Lung (tissue), 11 donors: ENCODE measurements at regions not wholly inside any gene's neighbourhood (a gene's known extent, or its start where the extent isn't known, plus 50 kb on each side); places are given as distances from the start of the nearest gene placed in this dataset.

ENCODE experiments used
- ATAC-seq: fragments of 200-7000 bp; cut with Tn5 transposase; one replicate; pipeline ENCODE4 v1.9.1; 2020; ENCODE audit warnings: moderate number of reproducible peaks; ENCODE audit not compliant: insufficient read depth, low FRiP score
- DNase-seq, 3 donors: peaks; one replicate each; pipeline ENCODE4 v3.0.0-alpha.2; 2013 to 2017
- H3K27ac ChIP-seq, 2 donors: one replicate each; pipeline ENCODE4 v1.5.1; 2013; ENCODE audit warnings: mild to moderate bottlenecking in 2 of 2, moderate library complexity in 2 of 2, control low read depth in 1 of 2, inconsistent platforms in 1 of 2, low read depth in 1 of 2, low read length in 1 of 2
- H3K27me3 ChIP-seq, 3 donors: one replicate each; pipeline ENCODE4 v1.5.1; 2013; ENCODE audit warnings: low read length in 2 of 3; ENCODE audit not compliant: control insufficient read depth in 3 of 3, insufficient read depth in 3 of 3
- H3K36me3 ChIP-seq, 4 donors: one replicate each; pipeline ENCODE4 v1.5.1; 2013; ENCODE audit warnings: low read length in 4 of 4, mild to moderate bottlenecking in 1 of 4, moderate library complexity in 1 of 4; ENCODE audit not compliant: control insufficient read depth in 4 of 4, insufficient read depth in 4 of 4
- H3K4me1 ChIP-seq, 5 donors: one replicate each; pipeline ENCODE4 v1.5.1; 2013; ENCODE audit warnings: low read length in 5 of 5, mild to moderate bottlenecking in 2 of 5, moderate library complexity in 1 of 5; ENCODE audit not compliant: control insufficient read depth in 5 of 5, insufficient read depth in 5 of 5
- H3K4me3 ChIP-seq: one replicate; pipeline ENCODE4 v1.5.1; 2013; ENCODE audit warnings: mild to moderate bottlenecking, control low read depth, moderate library complexity
- H3K9ac ChIP-seq, 2 donors: one replicate each; pipeline ENCODE4 v1.5.1; 2013; ENCODE audit warnings: low read length in 2 of 2, control low read depth in 1 of 2; ENCODE audit not compliant: insufficient read depth in 1 of 2
- H3K9me3 ChIP-seq, 4 donors: one replicate each; pipeline ENCODE4 v1.5.1; 2013; ENCODE audit warnings: low read length in 3 of 4, mild to moderate bottlenecking in 1 of 4, moderate library complexity in 1 of 4; ENCODE audit not compliant: control insufficient read depth in 4 of 4, insufficient read depth in 3 of 4
- CTCF ChIP-seq: IDR thresholded peaks from 2 replicates; pipeline ENCODE4 v1.5.1; 2012; ENCODE audit warnings: mild to moderate bottlenecking; ENCODE audit errors: control extremely low read depth, extremely low read depth
- WGBS, 2 donors: extraction: QIAGEN DNeasy Blood & Tissue Kit; methylation state at CpG; one replicate each; pipeline ENCODE4 v1.1.7; 2013; 5-methylcytosine and 5-hydroxymethylcytosine counted together
- donor health status: control.
- donor health status: control.
- donor health status: Bipolar disorder and iron deficiency.
- donor health status: healthy.
- donor health status: DM: yes; HTN: yes; CAD: no.

- H3K27me3 ChIP-seq: no peaks in the 10 kb centered on the region
- H3K27ac ChIP-seq: no peak overlapping the region
- H3K4me1 ChIP-seq: peaks cover 0 to 6% (median 0%) of the 10 kb centered on the region in 5 donors
- no peak overlapping the region for H3K9ac ChIP-seq
- 44 to 50% methylated on average over 2 of the region's 2 CpGs for WGBS, 2 donors
- DNase-seq (no peak), ATAC-seq (no peak)
- TF ChIP-seq CTCF: no peak
- no peaks in the 10 kb centered on the region for H3K9me3 ChIP-seq
- no peaks in the 10 kb centered on the region for H3K36me3 ChIP-seq
- H3K4me3 ChIP-seq: no peak overlapping the region
Measured at GRCh38 chr5:167802755-167803431, 488.6 kb upstream of the WWC1 start.

- Histone ChIP-seq H3K4me3 (no peak overlapping the region), H3K36me3 (no peaks in the 10 kb centered on the region), H3K9ac (no peak overlapping the region), H3K9me3 (no peaks in the 10 kb centered on the region), H3K27me3 (no peaks in the 10 kb centered on the region), H3K27ac (no peak overlapping the region), H3K4me1 (no peaks in the 10 kb centered on the region)
- TF ChIP-seq CTCF: no peak
- DNase-seq (no peak), ATAC-seq (no peak)
- WGBS, 2 donors: 79 to 88% methylated on average over 7 of the region's 7 CpGs
Measured at GRCh38 chr5:167804512-167805220, 486.8 kb upstream of the WWC1 start.

DNA sequence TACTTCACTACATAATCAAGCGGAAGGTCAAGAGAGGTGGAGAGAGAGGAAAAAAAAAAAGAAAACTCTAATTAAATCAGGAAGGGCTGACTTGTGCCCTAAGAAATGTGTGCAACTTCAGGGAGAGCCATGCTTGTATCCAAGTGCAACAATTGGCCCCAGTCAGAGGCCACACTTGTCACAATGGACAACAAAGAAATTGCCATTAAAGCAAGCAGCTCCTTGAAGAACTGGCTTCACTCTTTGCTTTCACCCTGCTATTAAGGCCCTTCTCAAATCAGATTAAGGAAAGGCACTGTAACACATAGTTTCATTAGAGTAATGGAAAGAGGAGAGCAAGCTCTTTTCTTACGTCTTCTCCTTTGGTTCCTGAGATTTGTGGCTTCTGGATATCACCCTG, 480.9 kb upstream of the WWC1 start:
- no peak for TF ChIP-seq CTCF

More for the DNA sequence above, 480.9 kb upstream of the WWC1 start:
- H3K4me1 ChIP-seq: no peaks in the 10 kb centered on the region
- DNase-seq (no peak), ATAC-seq (no peak)
- 87 to 90% methylated on average over 2 of the region's 2 CpGs for WGBS, 2 donors
- H3K27ac ChIP-seq: no peak overlapping the region
- H3K27me3 ChIP-seq: no peaks in the 10 kb centered on the region
- H3K9me3 ChIP-seq: no peaks in the 10 kb centered on the region
- H3K4me3 ChIP-seq: no peak overlapping the region
- no peaks in the 10 kb centered on the region for H3K36me3 ChIP-seq
- H3K9ac ChIP-seq: no peak overlapping the region
